ENCODE measurements at regions not wholly inside any gene's neighbourhood (a gene's known extent, or its start where the extent isn't known, plus 50 kb on each side); places are given as distances from the start of the nearest gene placed in this dataset.

DNA sequence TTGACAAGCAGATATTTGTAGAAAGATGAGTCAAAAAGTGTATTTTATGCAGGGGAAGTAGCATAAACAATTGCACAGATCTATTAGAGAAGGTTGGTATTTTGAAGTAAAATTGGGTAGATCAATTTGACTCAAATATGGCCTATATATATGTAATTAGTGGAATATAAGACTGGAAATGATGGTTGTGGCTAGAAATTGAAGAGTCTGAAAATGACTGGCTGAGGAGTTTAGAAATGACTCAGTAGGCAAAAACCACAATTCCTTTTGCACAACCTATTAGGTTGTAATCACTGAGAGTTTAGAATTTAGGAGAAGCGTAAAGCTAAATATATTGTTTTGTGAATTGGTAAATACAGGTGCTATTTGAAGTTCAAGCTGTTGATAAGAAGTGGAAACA lies 622.6 kb upstream of the PCDH20 start:
- TF ChIP-seq, protein P1, sequence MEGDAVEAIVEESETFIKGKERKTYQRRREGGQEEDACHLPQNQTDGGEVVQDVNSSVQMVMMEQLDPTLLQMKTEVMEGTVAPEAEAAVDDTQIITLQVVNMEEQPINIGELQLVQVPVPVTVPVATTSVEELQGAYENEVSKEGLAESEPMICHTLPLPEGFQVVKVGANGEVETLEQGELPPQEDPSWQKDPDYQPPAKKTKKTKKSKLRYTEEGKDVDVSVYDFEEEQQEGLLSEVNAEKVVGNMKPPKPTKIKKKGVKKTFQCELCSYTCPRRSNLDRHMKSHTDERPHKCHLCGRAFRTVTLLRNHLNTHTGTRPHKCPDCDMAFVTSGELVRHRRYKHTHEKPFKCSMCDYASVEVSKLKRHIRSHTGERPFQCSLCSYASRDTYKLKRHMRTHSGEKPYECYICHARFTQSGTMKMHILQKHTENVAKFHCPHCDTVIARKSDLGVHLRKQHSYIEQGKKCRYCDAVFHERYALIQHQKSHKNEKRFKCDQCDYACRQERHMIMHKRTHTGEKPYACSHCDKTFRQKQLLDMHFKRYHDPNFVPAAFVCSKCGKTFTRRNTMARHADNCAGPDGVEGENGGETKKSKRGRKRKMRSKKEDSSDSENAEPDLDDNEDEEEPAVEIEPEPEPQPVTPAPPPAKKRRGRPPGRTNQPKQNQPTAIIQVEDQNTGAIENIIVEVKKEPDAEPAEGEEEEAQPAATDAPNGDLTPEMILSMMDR (IDR thresholded peaks at IDR 0.05 in 4 of 5, conservative IDR thresholded peaks at IDR 0.05 in 1 of 5) = no peak
- TF ChIP-seq POLR2A (IDR thresholded peaks at IDR 0.05) = no peak

Measured in gastrocnemius medialis (tissue), 4 donors.